ENCODE measurements at regions not wholly inside any gene's neighbourhood (a gene's known extent, or its start where the extent isn't known, plus 50 kb on each side); places are given as distances from the start of the nearest gene placed in this dataset.

DNA sequence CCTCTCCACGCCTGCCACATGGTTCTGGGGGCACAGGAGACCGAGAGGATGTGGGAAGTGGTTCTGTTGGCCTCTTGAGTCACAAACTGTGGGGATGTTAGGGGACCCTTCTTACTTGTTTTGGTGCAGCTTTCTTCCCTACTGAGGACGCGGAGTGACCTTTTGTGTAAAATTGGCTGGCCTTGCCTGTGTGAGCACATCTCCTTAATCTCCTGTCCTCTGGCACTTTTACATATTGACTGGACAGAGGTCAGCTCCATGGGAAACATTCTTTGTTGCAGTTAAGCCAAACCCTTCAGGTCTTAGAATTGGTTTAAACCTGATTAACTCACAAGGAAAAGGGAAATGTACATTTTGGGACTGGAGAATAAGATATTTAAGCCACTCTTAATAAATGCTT lies 51.2 kb upstream of the TENM4 start:
- H3K36me3 ChIP-seq = no peaks in the 10 kb centered on the region
- TF ChIP-seq, protein P1, sequence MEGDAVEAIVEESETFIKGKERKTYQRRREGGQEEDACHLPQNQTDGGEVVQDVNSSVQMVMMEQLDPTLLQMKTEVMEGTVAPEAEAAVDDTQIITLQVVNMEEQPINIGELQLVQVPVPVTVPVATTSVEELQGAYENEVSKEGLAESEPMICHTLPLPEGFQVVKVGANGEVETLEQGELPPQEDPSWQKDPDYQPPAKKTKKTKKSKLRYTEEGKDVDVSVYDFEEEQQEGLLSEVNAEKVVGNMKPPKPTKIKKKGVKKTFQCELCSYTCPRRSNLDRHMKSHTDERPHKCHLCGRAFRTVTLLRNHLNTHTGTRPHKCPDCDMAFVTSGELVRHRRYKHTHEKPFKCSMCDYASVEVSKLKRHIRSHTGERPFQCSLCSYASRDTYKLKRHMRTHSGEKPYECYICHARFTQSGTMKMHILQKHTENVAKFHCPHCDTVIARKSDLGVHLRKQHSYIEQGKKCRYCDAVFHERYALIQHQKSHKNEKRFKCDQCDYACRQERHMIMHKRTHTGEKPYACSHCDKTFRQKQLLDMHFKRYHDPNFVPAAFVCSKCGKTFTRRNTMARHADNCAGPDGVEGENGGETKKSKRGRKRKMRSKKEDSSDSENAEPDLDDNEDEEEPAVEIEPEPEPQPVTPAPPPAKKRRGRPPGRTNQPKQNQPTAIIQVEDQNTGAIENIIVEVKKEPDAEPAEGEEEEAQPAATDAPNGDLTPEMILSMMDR (IDR thresholded peaks at IDR 0.05) = no peak
- no peak for DNase-seq
- peaks cover 0 to 6% (median 0%) of the 10 kb centered on the region in 9 donors for H3K27me3 ChIP-seq
- no peak for ATAC-seq
- peaks cover 0 to 3% (median 0%) of the 10 kb centered on the region in 12 donors for H3K9me3 ChIP-seq
- intact Hi-C loops (cut with DNase I) = loop anchor here in 8 of 10 donors (5.0 to 10.0 kb wide), 4 partner anchors 87 to 847 kb away; no protein-coding TSS in a partner anchor
- H3K4me3 ChIP-seq = no peak overlapping the region
- no peaks in the 10 kb centered on the region for H3K4me1 ChIP-seq
- H3K27ac ChIP-seq = no peak overlapping the region
- WGBS, 4 donors = 67 to 77% (median 73%) methylated on average over 4 of the region's 4 CpGs

Small RNAs in the stretch of these regions (microRNA-seq; reads per million reads assigned to microRNA genes)
- gene MIR4300 = 0 reads per million in 4 donors

All from heart left ventricle (tissue), 16 donors.